Stimulated activated CD4-positive, alpha-beta T cell treated with anti-CD3 and anti-CD28 coated beads, Interleukin-1b, Interleukin-23, amount 100 ng/mL, for 24 hours (primary cell): ENCODE measurements at regions not wholly inside any gene's neighbourhood (a gene's known extent, or its start where the extent isn't known, plus 50 kb on each side); places are given as distances from the start of the nearest gene placed in this dataset.
"Not testable (repeated sequence)": the region's sequence is repeated elsewhere in the genome, so short reads cannot be mapped to it uniquely, and the experiment has no call there.

Experiments used
- DNase-seq, 4 experiments: peaks; one replicate each; pipeline ENCODE4 v3.0.0-alpha.2; 2020; ENCODE audit warnings: low read depth in 4 of 4, low spot score in 1 of 4

- DNase-seq, result no peak
These were observed 92.3 kb downstream of the BLID start for GRCh38 chr11:122023614-122024250.

- DNase-seq, result no peak
These were observed 93.4 kb downstream of the BLID start for GRCh38 chr11:122022646-122023045.

GRCh38 chr11:122020902-122021301, 95.1 kb downstream of the BLID start:
- DNase-seq, result no peak

- no peak for DNase-seq
These were observed 95.9 kb downstream of the BLID start for GRCh38 chr11:122019908-122020694.

GRCh38 chr11:122007601-122008071, 108.4 kb downstream of the BLID start:
- DNase-seq, result no peak

- DNase-seq, result no peak
These were observed 111.6 kb downstream of the BLID start for GRCh38 chr11:122004446-122004845.

GRCh38 chr11:122002926-122003325, 113.1 kb downstream of the BLID start:
- DNase-seq, result no peak

GRCh38 chr11:122002047-122002446, 114.0 kb downstream of the BLID start:
- no peak for DNase-seq

GRCh38 chr11:121999651-122000050, 116.4 kb downstream of the BLID start:
- no peak for DNase-seq

- DNase-seq, result no peak
These were observed 119.4 kb downstream of the BLID start for GRCh38 chr11:121996574-121996973.

GRCh38 chr11:121983901-121984300, 132.1 kb downstream of the BLID start:
- DNase-seq, result no peak

GRCh38 chr11:121977914-121978313, 138.1 kb downstream of the BLID start:
- not testable (repeated sequence) for DNase-seq

- DNase-seq, result no peak
These were observed 147.4 kb downstream of the BLID start for GRCh38 chr11:121968638-121969037.

- DNase-seq, result no peak
These were observed 148.8 kb downstream of the BLID start for GRCh38 chr11:121967131-121967704.

GRCh38 chr11:121965330-121965729, 150.7 kb downstream of the BLID start:
- DNase-seq, result no peak

GRCh38 chr11:121964591-121964990, 151.4 kb downstream of the BLID start:
- DNase-seq, result no peak

GRCh38 chr11:121963846-121964245, 152.2 kb downstream of the BLID start:
- not testable (repeated sequence) for DNase-seq

GRCh38 chr11:121961321-121961801, 154.7 kb downstream of the BLID start:
- DNase-seq, result no peak

- DNase-seq, result no peak
These were observed 157.1 kb downstream of the BLID start for GRCh38 chr11:121958971-121959325.

- no peak for DNase-seq
These were observed 157.6 kb downstream of the BLID start for GRCh38 chr11:121958323-121958970.

- no peak for DNase-seq
These were observed 162.9 kb downstream of the BLID start for GRCh38 chr11:121953122-121953521.

GRCh38 chr11:121950160-121950559, 165.9 kb downstream of the BLID start:
- DNase-seq, result no peak
